ENCODE measurements at regions not wholly inside any gene's neighbourhood (a gene's known extent, or its start where the extent isn't known, plus 50 kb on each side); places are given as distances from the start of the nearest gene placed in this dataset.

- TF ChIP-seq, protein P1, sequence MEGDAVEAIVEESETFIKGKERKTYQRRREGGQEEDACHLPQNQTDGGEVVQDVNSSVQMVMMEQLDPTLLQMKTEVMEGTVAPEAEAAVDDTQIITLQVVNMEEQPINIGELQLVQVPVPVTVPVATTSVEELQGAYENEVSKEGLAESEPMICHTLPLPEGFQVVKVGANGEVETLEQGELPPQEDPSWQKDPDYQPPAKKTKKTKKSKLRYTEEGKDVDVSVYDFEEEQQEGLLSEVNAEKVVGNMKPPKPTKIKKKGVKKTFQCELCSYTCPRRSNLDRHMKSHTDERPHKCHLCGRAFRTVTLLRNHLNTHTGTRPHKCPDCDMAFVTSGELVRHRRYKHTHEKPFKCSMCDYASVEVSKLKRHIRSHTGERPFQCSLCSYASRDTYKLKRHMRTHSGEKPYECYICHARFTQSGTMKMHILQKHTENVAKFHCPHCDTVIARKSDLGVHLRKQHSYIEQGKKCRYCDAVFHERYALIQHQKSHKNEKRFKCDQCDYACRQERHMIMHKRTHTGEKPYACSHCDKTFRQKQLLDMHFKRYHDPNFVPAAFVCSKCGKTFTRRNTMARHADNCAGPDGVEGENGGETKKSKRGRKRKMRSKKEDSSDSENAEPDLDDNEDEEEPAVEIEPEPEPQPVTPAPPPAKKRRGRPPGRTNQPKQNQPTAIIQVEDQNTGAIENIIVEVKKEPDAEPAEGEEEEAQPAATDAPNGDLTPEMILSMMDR (IDR thresholded peaks at IDR 0.05; ENCODE audit: poor library complexity) = no peak
- no peak for TF ChIP-seq EZH2phosphoT487 (IDR thresholded peaks at IDR 0.05; ENCODE audit: low read depth, severe bottlenecking, unreplicated experiment)
- TF ChIP-seq EZH2 (IDR thresholded peaks at IDR 0.05; ENCODE audit: borderline replicate concordance) = no peak
These were observed 211.5 kb upstream of the GAS1 start for GRCh38 chr9:87158765-87159164.
